ENCODE measurements at regions not wholly inside any gene's neighbourhood (a gene's known extent, or its start where the extent isn't known, plus 50 kb on each side); places are given as distances from the start of the nearest gene placed in this dataset.

DNA sequence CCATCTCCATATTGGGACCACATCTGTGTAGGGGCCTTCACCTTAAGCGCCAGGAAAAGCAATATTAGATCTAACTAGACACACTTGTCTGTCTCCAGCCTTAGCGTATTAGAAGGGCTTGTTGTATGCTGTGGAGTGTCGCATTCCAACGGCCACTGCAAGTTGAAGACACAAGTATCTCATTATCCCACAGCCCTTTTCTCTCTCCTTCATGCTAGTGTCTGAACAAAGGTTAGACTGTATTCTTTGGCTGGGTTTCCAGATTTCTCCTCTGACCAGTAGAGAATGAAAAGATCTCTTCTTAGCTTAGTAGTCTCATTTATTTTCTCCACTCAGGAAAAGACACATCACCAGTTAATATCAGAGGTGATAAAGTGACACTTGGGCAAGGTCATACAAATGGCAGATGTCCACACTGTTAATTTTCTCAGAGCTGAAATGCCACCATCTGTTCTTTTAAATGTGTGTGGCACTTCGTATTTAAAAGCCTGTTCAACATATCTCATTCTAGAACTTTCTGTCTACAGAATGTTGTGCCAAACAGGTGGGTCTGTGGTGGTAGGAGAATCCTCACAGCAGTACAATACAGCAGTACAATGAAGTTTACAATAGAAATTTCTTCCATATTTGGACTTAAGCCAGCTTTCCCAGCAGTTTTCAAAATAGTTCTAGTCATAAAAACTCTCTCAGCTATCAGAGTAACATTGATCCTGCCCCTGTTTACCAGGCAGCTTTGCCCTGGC, 94.0 kb upstream of the ITGA6 start:
- DNase-seq (ENCODE audit: low read depth), result no peak
- in situ Hi-C loops (cut with HindIII; ENCODE audit: low pct_unique_long_range_greater_than_20kb, low sequenced_read_pairs), result no loop called here

DNA sequence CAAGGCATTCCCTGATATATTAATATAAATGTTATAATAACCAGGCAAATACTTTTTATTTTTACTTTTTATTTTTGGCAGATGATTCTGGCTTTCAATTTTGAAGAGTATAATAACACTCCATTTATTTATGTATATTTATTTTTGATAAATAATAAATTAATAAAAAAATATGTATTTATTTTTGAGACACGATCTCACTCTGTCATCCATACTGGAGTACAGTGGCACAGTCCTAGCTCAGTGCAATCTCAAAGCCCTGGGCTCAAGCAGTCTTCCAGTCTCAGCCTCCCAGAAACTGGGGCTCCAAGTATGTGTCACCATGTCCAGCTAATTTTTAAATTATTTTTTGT, 93.4 kb upstream of the ITGA6 start:
- DNase-seq (ENCODE audit: low read depth), result no peak

DNA sequence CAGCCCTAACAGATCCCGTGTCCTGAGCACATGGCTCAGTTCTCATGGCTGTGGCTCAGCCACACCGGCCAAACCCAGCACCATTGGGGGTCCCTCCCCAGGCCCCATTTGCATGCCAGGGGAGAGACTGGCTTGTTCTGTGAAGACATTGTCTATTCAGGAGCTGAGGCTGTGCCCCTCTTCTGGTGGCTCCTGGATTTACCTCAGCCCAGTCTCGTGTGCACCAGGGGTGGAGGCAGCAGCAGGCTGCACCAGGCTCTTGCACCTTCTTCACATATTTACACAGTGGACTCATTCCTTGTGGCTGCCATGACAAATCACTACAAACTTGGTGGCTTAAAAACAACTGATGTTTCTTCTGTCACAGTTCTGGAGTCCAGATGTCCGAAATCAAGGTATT, 92.4 kb upstream of the ITGA6 start:
- DNase-seq (ENCODE audit: low read depth), result no peak
- in situ Hi-C loops (cut with HindIII; ENCODE audit: low pct_unique_long_range_greater_than_20kb, low sequenced_read_pairs), result no loop called here

More for the DNA sequence above, 93.4 kb upstream of the ITGA6 start:
- in situ Hi-C loops (cut with HindIII; ENCODE audit: low pct_unique_long_range_greater_than_20kb, low sequenced_read_pairs), result no loop called here

DNA sequence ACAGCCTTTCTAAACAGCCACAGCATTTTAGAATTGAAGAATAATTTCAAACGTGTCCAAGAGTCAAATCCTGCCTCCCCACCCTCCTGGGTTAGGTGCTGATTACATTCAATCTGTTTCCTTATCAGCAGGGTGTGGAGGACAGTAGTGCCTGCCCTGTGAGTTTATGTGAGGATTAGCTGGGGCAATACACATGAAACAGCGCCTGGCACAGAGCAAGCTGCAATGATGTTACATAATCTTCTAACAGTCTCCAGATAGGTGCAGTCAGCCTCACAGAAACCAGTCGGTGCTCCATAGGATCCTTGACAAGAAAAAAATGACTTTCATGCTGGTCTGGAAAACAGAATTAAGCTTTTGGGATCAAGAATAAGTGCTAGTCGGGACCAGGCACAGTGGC, 91.7 kb upstream of the ITGA6 start:
- in situ Hi-C loops (cut with HindIII; ENCODE audit: low pct_unique_long_range_greater_than_20kb, low sequenced_read_pairs), result no loop called here

DNA sequence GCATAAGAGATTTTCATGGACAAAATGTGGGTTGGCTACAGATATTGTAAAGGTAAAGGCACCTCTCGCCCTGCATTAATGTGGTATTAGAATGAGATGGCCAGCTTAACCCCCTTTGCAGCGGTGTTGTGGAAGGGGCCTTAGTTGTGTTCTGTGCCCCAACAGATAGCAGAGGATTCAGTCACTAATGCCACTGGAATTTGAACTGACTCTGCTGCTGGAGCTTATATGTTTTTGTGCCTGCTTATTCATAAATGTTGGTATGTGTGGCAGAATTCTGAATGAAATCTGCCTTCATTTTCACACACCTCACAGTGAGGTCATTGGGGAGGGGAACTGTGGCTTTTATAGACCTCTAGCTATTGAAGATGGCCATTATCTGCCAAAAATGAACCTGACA, 90.7 kb upstream of the ITGA6 start:
- in situ Hi-C loops (cut with HindIII; ENCODE audit: low pct_unique_long_range_greater_than_20kb, low sequenced_read_pairs), result no loop called here
- DNase-seq (ENCODE audit: low read depth), result no peak

More for the DNA sequence above, 91.7 kb upstream of the ITGA6 start:
- no peak for DNase-seq (ENCODE audit: low read depth)

DNA sequence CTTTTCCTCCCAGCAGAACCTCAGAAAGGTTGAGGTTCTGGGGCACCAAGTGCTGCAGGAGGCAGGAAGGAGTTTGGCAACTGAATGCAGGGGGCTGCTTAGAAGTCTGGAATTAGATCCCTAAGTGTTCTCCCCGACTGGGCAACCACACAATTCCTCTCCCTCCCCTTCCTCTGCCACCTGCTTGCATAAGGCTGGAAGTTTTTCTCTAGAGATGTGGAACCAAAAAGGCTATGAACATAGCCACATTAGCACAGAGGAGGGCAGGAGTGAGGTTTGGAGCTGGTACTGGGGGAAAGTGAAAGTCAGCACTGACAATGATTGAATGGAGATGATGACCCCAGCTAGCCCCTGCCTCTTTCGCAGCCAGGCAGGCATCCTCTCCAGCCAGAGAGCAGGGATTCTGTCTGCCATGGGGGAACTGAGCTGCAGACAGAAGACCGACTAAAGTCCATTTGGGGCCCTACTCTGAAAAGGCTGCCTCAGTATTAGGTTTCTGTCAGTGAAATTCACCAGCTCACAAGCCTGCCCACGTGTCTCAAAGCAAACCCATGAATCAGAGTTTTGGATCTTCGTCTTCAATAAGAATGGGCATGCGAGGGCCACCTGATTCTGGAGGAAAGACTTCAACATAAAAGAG, 87.9 kb upstream of the ITGA6 start:
- in situ Hi-C loops (cut with HindIII; ENCODE audit: low pct_unique_long_range_greater_than_20kb, low sequenced_read_pairs), result no loop called here
- no peak for DNase-seq (ENCODE audit: low read depth)

DNA sequence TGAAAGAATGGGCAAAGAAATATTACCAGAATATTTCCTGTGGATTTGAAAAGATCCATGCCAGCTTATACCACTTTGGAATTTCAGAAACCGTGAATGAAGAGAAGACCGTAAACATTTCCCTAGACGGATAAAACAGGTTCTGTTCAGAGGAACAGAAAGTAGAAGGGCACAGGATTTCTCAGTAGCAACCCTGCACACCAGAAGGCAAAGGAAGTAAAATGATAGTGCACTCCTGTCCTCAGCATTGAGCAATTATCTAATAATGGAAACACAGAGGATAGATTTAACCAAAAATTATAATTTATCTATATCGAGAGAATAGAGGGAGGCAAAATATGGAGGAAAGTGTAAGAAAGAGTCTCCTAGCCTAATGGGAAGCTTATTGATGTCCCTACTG, 87.0 kb upstream of the ITGA6 start:
- no peak for DNase-seq (ENCODE audit: low read depth)
- in situ Hi-C loops (cut with HindIII; ENCODE audit: low pct_unique_long_range_greater_than_20kb, low sequenced_read_pairs), result no loop called here

DNA sequence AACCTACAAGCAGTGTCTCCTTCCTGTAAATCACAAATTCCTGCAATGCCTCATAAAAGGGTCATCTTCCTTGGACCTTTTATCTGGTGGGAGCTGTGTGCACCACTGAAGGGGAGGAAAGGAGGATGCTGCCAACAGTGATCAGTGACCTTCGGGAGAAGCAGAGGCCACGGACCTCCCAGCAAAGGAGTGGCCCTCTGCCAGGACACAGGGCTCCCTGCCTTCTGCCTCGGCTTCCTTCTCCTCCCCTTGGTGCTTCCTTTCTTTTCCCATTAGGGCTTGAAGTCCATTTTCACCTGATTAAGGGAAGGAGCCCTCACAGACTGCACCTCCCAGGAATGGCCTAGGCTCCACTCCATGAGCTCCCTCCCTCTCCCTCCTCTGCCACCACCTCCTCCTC, 85.3 kb upstream of the ITGA6 start:
- in situ Hi-C loops (cut with HindIII; ENCODE audit: low pct_unique_long_range_greater_than_20kb, low sequenced_read_pairs), result no loop called here
- DNase-seq (ENCODE audit: low read depth), result no peak

DNA sequence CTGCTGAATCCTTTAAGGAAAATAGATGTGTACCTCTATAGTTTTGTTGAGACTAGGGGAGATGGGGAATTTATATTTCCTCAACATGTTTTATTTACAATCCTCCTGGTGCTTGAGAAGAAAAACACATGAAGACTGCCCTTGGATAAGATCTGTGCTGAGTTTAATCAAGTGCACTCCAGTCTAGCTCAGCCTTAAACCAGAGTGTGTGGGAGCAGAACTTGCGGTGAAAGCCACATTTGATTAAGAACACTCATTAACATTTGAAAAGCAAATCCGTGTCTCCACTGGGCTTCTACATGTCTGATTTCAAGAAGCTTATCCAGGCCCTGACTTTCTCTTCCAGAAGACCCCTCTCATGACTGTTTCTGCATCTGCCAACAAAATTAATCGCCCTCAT, 84.8 kb upstream of the ITGA6 start:
- DNase-seq (ENCODE audit: low read depth), result no peak
- in situ Hi-C loops (cut with HindIII; ENCODE audit: low pct_unique_long_range_greater_than_20kb, low sequenced_read_pairs), result no loop called here

DNA sequence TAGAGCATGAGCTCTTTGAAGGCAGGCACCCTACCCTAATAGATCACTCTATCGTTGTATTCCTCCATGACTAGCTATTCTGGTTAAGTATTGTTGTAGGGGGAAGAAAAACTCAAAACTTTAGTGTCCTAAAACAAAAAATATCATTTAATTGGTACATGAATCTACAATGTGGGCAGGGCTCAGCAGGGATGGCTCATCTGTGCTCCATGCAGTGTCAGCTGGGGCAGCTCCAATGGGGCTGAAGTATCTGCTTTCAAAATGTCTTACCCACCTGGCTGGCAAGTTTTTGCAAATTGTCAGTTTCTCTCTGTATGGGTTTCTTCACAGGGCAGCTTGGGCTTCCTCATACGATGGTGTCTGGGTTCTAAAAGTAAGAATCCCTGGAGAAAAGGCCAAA, 83.2 kb upstream of the ITGA6 start:
- no peak for DNase-seq (ENCODE audit: low read depth)
- in situ Hi-C loops (cut with HindIII; ENCODE audit: low pct_unique_long_range_greater_than_20kb, low sequenced_read_pairs), result no loop called here

DNA sequence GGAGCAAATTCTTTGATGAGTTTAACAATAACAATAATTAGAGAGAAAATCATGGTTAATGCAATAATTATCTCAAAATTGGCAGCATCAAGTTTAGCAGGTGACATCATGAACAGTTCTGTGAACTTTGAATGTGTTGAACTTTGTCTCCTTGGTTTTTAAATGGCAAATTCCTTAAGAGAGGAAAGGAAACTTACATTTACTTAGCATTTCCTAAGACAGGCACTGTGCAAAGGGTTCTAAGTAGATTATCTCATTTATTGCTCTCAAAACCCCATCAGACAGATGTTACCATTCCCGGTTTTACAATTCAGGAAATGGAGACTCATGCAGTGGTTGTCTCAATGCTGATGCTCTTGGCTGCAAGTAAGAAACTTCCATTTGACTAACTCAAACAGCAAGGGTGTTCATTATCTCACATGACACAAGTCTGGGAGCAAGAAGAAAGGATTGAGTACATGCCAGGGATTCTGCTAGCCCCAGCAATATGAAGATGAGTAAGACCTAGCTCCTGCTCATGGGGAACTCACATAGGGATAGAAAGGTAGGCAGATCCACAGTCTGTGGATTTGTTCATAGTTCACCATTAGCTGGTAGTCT, 81.3 kb upstream of the ITGA6 start:
- in situ Hi-C loops (cut with HindIII; ENCODE audit: low pct_unique_long_range_greater_than_20kb, low sequenced_read_pairs), result no loop called here

DNA sequence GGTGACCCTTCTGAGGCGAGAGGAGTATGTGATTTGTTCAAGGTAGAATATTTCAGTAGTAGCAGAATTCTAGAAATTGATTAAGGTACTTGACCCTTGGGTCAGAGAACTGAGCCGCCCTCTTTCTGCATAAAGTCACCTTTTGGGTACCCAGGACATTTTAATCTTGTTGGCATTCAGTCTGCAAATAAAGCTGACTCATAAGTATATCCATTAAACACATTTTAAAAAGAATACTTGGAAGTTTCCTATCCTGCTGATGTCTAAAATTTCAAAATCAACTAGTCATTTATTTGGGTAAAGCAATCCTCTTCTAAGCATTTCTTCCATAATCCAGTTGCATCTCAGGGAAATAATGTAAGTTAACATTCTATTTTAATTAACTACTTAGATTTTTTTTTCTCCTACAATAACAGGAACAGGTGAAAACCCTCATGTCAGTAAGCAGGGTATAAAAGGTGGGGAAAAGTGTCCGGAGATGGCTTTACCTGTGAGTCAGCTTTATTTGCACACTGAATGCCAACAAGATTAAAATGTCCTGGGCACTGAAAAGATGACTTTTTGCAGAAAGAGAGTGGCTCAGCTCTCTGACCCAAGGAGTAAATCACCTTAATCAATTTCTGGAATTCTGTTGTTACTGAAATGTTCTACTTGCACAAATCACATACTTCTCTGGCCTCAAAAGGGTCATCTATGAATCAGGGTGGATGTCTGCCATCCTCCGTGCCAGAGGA, 78.7 kb upstream of the ITGA6 start:
- no peak for DNase-seq (ENCODE audit: low read depth)
- in situ Hi-C loops (cut with HindIII; ENCODE audit: low pct_unique_long_range_greater_than_20kb, low sequenced_read_pairs), result no loop called here

More for the DNA sequence above, 81.3 kb upstream of the ITGA6 start:
- no peak for DNase-seq (ENCODE audit: low read depth)

DNA sequence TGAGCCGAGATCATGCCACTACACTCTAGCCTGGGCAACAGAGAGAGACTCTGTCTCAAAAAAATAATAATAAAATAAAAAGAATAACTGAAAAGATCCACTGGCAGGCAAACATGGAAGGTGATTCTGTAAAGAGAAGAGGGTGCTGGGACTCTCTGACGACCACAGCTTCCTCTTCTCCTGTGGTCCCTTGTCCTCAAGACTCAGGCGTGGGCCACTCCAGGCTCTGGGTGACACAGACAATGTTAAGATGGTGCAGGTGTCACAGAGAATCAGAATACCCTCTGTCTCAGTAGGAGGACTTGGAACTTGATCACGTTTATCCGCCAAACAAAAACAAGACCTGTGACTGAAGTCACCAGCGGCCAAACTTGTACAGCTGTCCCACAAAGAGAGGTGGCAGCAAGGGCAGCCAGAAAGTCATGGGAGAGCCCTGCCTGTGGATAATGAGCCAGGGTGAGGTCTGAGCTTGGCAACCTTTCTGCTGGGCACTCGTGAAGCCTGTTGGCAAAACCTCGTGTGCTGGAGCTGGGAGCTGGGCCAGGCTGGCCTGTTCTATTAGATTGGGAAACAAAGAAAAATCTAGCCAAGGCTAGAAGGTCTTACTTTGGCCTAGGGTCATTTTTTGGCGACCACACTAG, 76.4 kb upstream of the ITGA6 start:
- no peak for DNase-seq (ENCODE audit: low read depth)
- in situ Hi-C loops (cut with HindIII; ENCODE audit: low pct_unique_long_range_greater_than_20kb, low sequenced_read_pairs), result no loop called here

DNA sequence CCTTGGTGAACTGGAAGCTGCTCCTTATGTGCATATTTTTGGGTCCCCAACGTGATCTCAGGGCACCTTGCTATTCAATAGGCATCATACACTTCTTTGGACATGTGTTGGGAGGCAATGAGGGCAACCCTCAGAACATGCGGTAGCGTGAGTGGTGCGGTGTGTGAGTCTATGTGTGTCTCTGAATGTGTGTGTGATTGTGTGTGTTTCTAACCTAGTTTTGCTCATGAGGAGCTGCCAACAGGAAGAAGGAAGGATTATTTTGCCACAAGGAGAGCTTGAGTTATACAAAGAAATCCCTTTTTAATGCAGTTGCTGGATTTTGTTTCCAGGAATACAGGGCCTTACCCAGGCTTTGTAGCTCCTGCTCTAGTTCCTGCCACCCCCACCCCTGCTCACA, 75.8 kb upstream of the ITGA6 start:
- in situ Hi-C loops (cut with HindIII; ENCODE audit: low pct_unique_long_range_greater_than_20kb, low sequenced_read_pairs), result no loop called here
- no peak for DNase-seq (ENCODE audit: low read depth)

DNA sequence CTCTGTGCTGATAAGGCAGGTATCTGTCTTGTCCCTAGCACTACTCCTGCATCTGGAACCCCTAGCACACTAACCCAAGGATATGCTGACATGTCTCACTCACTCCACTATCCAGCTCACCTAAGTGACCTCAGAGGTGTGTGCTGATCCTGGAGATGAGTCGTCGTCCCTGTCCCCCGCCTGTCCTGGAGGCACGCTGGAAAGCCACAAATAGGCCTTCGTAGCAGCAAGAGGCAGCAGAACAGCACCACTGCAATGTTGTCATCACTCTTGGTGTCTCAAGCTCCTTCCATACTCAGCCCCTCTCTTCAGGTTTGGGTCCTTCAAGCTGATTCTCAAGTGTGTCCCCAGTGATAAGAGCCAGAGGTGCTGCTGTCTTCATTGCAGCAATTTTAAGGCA, 73.0 kb upstream of the ITGA6 start:
- in situ Hi-C loops (cut with HindIII; ENCODE audit: low pct_unique_long_range_greater_than_20kb, low sequenced_read_pairs), result no loop called here
- DNase-seq (ENCODE audit: low read depth), result no peak

DNA sequence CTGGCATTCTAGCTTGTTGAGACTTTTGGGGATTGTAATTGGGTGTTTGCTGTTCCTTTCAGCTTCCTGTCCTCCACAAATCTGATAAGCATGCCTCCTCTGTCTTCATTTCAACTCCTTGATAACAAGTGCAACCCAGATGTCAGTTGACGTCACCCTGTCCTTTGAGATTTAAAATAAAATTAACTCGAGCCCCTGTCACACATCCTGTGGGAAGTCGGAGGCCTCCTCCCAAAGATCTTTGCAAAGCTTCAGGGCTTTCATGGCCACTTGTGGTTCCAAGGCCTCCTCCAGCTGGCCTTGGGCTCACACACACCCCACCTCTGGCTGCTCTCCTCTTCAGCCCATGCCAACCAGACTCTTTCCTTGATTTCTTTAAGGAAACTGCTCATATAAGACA, 69.9 kb upstream of the ITGA6 start:
- in situ Hi-C loops (cut with HindIII; ENCODE audit: low pct_unique_long_range_greater_than_20kb, low sequenced_read_pairs), result no loop called here

DNA sequence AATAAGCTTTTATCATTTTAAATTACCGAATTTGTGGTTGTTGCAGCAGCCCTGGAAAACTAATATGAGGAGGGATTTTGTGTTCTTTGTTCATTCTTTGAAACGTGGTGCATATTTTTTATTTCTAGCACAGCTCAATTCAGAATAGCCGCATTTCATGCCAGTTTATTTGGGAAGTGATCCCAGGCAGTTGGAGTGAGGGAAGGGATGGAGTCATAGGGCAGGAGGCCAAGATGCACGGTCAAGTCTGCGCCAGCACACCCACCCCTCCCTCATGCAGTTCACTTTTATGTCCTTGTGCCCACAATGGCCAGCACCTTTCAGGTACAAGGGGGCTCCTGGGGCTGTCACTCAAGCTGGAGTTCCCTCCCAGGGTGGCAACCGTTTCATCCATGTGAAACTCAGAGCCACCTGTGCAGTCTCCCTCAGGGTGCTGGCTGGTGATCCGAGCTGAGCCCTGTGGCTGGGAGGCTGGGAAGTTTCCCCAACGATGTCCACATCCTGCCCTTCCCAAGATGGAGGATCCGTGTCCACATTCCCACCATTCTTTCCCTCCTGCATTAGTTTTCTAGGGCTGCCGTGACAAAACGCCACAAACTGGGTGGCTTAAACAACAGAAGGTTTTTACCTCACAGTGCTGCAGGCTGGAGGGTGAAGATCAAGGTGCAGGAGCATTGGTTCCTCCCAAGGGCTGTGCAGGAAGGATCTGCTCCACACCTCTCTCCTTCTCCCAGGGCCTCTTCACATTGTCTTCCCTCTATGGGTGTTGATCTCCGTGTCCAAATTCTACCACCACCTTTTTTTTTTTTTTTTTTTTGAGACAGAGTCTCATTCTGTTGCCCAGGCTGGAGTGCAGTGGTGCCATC, 68.5 kb upstream of the ITGA6 start:
- in situ Hi-C loops (cut with HindIII; ENCODE audit: low pct_unique_long_range_greater_than_20kb, low sequenced_read_pairs), result no loop called here
- DNase-seq (ENCODE audit: low read depth), result no peak

More for the DNA sequence above, 69.9 kb upstream of the ITGA6 start:
- DNase-seq (ENCODE audit: low read depth), result no peak

DNA sequence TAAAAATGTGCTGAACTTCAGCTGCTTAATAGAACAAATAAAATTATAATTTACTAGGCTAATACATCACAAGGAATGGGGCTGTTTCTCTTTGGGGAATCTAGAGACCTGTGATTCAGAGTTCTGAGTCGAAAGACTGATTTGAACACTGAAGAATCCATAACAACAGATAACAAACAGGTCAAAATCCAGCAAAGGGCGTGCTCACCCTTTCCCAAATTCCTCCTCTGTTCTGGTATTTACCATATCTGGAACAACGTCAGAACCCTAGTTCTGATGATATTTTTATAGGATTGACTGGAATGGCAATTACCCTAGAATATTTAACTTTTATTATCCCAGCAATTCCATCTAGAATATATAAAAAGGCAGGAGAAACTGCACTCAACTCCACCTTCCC, 66.0 kb upstream of the ITGA6 start:
- in situ Hi-C loops (cut with HindIII; ENCODE audit: low pct_unique_long_range_greater_than_20kb, low sequenced_read_pairs), result no loop called here
- DNase-seq (ENCODE audit: low read depth), result no peak

All from Caki2 (cell line).